SK-N-SH treated with all-trans-retinoic acid at 6 μM for 48 hours (cell line): ENCODE measurements at regions not wholly inside any gene's neighbourhood (a gene's known extent, or its start where the extent isn't known, plus 50 kb on each side); places are given as distances from the start of the nearest gene placed in this dataset.

ENCODE experiments used
- ATAC-seq: fragments of 200-7000 bp; cut with Tn5 transposase; 3 replicates; pipeline ENCODE4 v1.9.1; 2020; ENCODE audit warnings: mild to moderate bottlenecking, moderate library complexity
- ARNTL ChIP-seq: fragments of 450-650 bp; formaldehyde crosslinking; IDR thresholded peaks from 2 replicates; pipeline ENCODE4 v1.5.0; 2020; ENCODE audit warnings: low read depth, mild to moderate bottlenecking, moderate library complexity, borderline replicate concordance
- CSDC2 ChIP-seq: fragments of 250-450 bp; sonication (Bioruptor Pico); IDR thresholded peaks from 2 replicates; pipeline ENCODE4 v1.5.0; 2020; ENCODE audit warnings: mild to moderate bottlenecking, moderate library complexity
- ESRRG ChIP-seq: fragments of 250-450 bp; sonication (Bioruptor Pico); IDR thresholded peaks from 2 replicates; pipeline ENCODE4 v1.6.1; 2021; ENCODE audit warnings: mild to moderate bottlenecking
- GLIS3 ChIP-seq: fragments of 250-450 bp; sonication (Bioruptor Pico); IDR thresholded peaks from 2 replicates; pipeline ENCODE4 v1.5.0; 2020; ENCODE audit warnings: mild to moderate bottlenecking, moderate library complexity
- OSR1 ChIP-seq: fragments of 250-450 bp; sonication (Bioruptor Pico); IDR thresholded peaks from 2 replicates; pipeline ENCODE4 v1.8.0; 2022; ENCODE audit warnings: moderate library complexity, mild to moderate bottlenecking, inconsistent platforms
- POU6F1 ChIP-seq: fragments of 250-450 bp; sonication (Bioruptor Pico); IDR thresholded peaks from 2 replicates; pipeline ENCODE4 v1.8.0; 2021; ENCODE audit warnings: low read depth, mild to moderate bottlenecking, moderate library complexity, borderline replicate concordance
- RARB ChIP-seq: fragments of 250-450 bp; sonication (Bioruptor Pico); IDR thresholded peaks from 2 replicates; pipeline ENCODE4 v1.8.0; 2021; ENCODE audit warnings: mild to moderate bottlenecking, moderate library complexity
- SNAI2 ChIP-seq: fragments of 250-450 bp; sonication (Bioruptor Pico); IDR thresholded peaks from 2 replicates; pipeline ENCODE4 v1.5.0; 2020; ENCODE audit warnings: mild to moderate bottlenecking, moderate library complexity
- TCF4 ChIP-seq: fragments of 250-450 bp; sonication (Bioruptor Pico); IDR thresholded peaks from 2 replicates; pipeline ENCODE4 v1.8.0; 2021; ENCODE audit warnings: mild to moderate bottlenecking, moderate library complexity, borderline replicate concordance
- TOX ChIP-seq: fragments of 250-450 bp; sonication (Bioruptor Pico); IDR thresholded peaks from 2 replicates; pipeline ENCODE4 v1.8.0; 2021; ENCODE audit warnings: mild to moderate bottlenecking, moderate library complexity, borderline replicate concordance
- ZC3H10 ChIP-seq: fragments of 250-450 bp; sonication (Bioruptor Pico); IDR thresholded peaks from 2 replicates; pipeline ENCODE4 v1.5.1; 2021; ENCODE audit warnings: mild to moderate bottlenecking, moderate library complexity
- ZFP3 ChIP-seq: fragments of 250-450 bp; sonication (Bioruptor Pico); IDR thresholded peaks from 2 replicates; pipeline ENCODE4 v1.5.0; 2020; ENCODE audit warnings: mild to moderate bottlenecking, moderate library complexity
- ZFP30 ChIP-seq: fragments of 450-650 bp; formaldehyde crosslinking; IDR thresholded peaks from 2 replicates; pipeline ENCODE4 v1.5.0; 2022; ENCODE audit warnings: mild to moderate bottlenecking, moderate library complexity
- ZNF565 ChIP-seq: fragments of 450-650 bp; formaldehyde crosslinking; conservative IDR thresholded peaks from 2 replicates; pipeline ENCODE4 v1.5.0; 2020; ENCODE audit warnings: low read depth, mild to moderate bottlenecking, moderate library complexity
- ZNF8 ChIP-seq: fragments of 450-650 bp; formaldehyde crosslinking; IDR thresholded peaks from 2 replicates; pipeline ENCODE4 v1.5.0; 2020; ENCODE audit warnings: mild to moderate bottlenecking, moderate library complexity
- TF ChIP-seq, protein P1 (sequence below): fragments of 250-450 bp; sonication (Bioruptor Pico); IDR thresholded peaks from 2 replicates; pipeline ENCODE4 v1.5.0; 2020; ENCODE audit warnings: mild to moderate bottlenecking, moderate library complexity
- TF ChIP-seq, protein P2 (sequence below): fragments of 250-450 bp; sonication (Bioruptor Pico); IDR thresholded peaks from 2 replicates; pipeline ENCODE4 v1.8.0; 2020; ENCODE audit warnings: mild to moderate bottlenecking, moderate library complexity, borderline replicate concordance
- TF ChIP-seq, protein P3 (sequence below): fragments of 250-450 bp; sonication (Bioruptor Pico); IDR thresholded peaks from 2 replicates; pipeline ENCODE4 v1.5.1; 2020; ENCODE audit warnings: low read depth, mild to moderate bottlenecking, moderate library complexity
- TF ChIP-seq, protein P4 (sequence below): fragments of 250-450 bp; sonication (Bioruptor Pico); IDR thresholded peaks from 2 replicates; pipeline ENCODE4 v1.5.1; 2021; ENCODE audit warnings: mild to moderate bottlenecking, moderate library complexity

DNA sequence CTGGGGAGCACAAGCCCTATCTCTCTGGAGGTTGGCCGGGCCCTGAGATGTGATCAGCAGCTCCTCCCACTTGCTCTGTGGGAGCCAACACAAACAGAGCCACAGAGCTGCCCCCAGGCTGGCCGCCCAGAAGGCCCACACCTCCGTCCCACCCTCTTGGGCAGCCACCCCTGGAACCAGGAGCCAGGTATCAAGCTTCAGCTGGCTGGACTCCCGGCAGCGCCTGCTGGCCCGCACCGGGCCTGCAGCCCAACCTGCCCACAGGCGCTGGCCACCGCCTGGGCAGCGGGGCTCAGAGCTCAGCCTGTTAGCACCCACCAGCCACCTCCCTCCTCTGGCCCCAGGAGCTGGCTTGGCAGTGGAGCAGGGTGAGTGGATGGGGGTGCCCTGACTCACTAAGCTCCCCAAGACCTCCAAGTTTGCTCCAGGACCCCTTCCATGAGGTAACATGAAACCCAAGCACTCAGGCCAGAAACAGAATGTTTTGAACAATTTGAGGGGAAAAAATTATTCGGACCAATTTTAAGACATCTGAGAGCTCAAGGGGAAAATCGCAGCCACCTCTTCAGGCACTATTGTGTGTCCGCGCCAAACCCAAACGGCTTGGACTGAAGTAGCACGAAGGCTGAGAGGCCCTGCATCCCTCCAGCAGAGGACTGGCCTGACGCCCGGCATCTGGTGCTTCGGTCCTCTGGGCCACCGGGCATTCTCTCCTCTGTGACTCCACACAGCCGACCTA is 450.8 kb downstream of the SOX6 start:
- TF ChIP-seq ARNTL (CRISPR knock-in tag) (no peak), ZNF565 (CRISPR knock-in tag) (no peak), TOX (no peak), ZC3H10 (CRISPR knock-in tag) (no peak), ESRRG (no peak), OSR1 (no peak), TCF4 (CRISPR knock-in tag) (no peak), ZNF8 (no peak), CSDC2 (no peak), SNAI2 (CRISPR knock-in tag) (no peak), RARB (CRISPR knock-in tag) (no peak), ZFP30 (CRISPR knock-in tag) (no peak), ZFP3 (no peak)
- TF ChIP-seq, protein P1, sequence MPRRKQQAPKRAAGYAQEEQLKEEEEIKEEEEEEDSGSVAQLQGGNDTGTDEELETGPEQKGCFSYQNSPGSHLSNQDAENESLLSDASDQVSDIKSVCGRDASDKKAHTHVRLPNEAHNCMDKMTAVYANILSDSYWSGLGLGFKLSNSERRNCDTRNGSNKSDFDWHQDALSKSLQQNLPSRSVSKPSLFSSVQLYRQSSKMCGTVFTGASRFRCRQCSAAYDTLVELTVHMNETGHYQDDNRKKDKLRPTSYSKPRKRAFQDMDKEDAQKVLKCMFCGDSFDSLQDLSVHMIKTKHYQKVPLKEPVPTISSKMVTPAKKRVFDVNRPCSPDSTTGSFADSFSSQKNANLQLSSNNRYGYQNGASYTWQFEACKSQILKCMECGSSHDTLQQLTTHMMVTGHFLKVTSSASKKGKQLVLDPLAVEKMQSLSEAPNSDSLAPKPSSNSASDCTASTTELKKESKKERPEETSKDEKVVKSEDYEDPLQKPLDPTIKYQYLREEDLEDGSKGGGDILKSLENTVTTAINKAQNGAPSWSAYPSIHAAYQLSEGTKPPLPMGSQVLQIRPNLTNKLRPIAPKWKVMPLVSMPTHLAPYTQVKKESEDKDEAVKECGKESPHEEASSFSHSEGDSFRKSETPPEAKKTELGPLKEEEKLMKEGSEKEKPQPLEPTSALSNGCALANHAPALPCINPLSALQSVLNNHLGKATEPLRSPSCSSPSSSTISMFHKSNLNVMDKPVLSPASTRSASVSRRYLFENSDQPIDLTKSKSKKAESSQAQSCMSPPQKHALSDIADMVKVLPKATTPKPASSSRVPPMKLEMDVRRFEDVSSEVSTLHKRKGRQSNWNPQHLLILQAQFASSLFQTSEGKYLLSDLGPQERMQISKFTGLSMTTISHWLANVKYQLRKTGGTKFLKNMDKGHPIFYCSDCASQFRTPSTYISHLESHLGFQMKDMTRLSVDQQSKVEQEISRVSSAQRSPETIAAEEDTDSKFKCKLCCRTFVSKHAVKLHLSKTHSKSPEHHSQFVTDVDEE (CRISPR knock-in tag), result no peak
- TF ChIP-seq, protein P2, sequence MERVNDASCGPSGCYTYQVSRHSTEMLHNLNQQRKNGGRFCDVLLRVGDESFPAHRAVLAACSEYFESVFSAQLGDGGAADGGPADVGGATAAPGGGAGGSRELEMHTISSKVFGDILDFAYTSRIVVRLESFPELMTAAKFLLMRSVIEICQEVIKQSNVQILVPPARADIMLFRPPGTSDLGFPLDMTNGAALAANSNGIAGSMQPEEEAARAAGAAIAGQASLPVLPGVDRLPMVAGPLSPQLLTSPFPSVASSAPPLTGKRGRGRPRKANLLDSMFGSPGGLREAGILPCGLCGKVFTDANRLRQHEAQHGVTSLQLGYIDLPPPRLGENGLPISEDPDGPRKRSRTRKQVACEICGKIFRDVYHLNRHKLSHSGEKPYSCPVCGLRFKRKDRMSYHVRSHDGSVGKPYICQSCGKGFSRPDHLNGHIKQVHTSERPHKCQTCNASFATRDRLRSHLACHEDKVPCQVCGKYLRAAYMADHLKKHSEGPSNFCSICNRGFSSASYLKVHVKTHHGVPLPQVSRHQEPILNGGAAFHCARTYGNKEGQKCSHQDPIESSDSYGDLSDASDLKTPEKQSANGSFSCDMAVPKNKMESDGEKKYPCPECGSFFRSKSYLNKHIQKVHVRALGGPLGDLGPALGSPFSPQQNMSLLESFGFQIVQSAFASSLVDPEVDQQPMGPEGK (CRISPR knock-in tag), result no peak
- TF ChIP-seq, protein P3, sequence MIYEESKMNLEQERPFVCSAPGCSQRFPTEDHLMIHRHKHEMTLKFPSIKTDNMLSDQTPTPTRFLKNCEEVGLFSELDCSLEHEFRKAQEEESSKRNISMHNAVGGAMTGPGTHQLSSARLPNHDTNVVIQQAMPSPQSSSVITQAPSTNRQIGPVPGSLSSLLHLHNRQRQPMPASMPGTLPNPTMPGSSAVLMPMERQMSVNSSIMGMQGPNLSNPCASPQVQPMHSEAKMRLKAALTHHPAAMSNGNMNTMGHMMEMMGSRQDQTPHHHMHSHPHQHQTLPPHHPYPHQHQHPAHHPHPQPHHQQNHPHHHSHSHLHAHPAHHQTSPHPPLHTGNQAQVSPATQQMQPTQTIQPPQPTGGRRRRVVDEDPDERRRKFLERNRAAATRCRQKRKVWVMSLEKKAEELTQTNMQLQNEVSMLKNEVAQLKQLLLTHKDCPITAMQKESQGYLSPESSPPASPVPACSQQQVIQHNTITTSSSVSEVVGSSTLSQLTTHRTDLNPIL, result no peak

DNA sequence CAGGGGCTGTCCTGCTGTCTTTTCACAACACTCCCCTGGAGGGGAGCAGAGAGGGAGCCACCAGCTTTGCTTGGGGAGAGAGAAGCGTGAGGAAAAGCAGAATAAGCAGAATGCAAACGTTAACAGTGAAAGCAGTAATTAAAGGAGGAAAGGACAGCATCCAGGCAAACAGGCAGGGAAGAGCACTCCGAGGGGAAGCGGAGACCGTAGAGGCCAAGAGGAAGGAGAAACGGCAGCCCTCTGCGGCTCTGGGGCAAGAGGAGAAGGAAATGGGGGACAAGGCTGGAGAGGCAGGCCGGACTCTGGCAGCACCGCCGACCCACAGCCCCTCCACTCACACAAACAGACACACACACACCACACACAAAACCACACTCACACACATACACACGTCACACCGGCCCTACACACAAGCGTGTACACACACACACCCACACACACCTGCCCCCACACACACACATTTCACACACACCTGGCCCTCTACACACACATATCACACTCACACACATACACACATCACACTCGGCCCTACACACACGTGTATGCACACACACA is 449.8 kb downstream of the SOX6 start:
- no peak for ATAC-seq
- no peak for TF ChIP-seq GLIS3 (CRISPR knock-in tag)

More for the DNA sequence above, 450.8 kb downstream of the SOX6 start:
- ATAC-seq, result no peak

DNA sequence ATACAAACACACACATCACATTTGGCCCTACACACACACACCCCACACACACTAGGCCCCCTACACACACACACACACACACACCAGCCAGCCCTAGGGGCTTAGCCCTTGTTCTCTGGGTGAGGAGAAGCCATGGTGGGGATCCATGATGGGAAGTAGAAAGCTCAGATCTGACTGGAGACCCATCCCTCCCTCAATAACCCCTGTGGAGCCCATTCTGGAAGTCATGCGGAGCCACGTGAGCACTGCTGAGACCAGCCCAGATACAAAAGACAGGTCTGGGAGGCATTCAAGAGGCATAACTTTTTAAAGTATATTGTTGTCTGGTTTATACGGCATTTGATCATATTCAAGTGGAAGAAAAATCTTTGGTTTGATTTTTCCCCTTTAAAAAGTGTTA is 448.5 kb downstream of the SOX6 start:
- ATAC-seq, result no peak
- TF ChIP-seq, protein P4, sequence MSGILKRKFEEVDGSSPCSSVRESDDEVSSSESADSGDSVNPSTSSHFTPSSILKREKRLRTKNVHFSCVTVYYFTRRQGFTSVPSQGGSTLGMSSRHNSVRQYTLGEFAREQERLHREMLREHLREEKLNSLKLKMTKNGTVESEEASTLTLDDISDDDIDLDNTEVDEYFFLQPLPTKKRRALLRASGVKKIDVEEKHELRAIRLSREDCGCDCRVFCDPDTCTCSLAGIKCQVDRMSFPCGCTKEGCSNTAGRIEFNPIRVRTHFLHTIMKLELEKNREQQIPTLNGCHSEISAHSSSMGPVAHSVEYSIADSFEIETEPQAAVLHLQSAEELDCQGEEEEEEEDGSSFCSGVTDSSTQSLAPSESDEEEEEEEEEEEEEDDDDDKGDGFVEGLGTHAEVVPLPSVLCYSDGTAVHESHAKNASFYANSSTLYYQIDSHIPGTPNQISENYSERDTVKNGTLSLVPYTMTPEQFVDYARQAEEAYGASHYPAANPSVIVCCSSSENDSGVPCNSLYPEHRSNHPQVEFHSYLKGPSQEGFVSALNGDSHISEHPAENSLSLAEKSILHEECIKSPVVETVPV (CRISPR knock-in tag), result no peak
- TF ChIP-seq, protein P3, result no peak
- no peak for TF ChIP-seq ZFP30 (CRISPR knock-in tag)
- no peak for TF ChIP-seq SNAI2 (CRISPR knock-in tag)
- no peak for TF ChIP-seq ZNF565 (CRISPR knock-in tag)
- TF ChIP-seq TCF4 (CRISPR knock-in tag), result no peak

DNA sequence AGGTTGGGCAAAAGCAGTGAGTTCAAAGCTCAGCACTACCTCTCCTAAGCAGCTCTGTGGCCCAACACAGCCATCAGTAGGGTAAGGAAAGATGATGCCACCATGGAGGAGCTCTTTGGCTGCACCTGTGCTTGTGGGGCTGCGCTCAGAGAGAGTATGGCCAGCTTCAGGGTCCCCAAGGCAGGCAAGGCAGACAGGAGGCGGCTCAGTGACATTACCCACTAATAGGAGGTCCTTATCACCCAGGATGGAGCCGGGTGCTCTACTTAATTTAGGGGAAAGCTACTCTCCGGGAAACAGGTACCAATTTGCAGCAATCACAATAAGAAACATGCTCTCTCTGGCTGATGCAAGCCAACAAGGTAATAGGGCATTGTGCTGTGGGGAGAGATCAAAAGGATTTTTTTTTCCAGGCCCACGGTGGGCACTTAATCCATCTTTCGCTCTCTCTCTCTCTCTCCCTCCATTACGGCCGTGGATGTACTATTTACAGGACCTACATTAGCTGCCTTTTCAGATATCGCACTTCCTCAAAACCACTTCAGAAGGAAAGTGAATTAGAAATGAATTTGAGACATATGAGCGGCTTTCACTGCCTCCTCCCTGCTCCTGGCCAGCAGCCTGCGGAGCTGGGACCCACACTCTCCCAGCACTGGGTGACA is 446.3 kb downstream of the SOX6 start:
- ATAC-seq, result no peak
- TF ChIP-seq, protein P4 (CRISPR knock-in tag), result no peak
- TF ChIP-seq POU6F1 (CRISPR knock-in tag), result no peak
- TF ChIP-seq ZNF565 (CRISPR knock-in tag), result no peak
- TF ChIP-seq, protein P1 (CRISPR knock-in tag), result no peak
- TF ChIP-seq ARNTL (CRISPR knock-in tag), result no peak
